Right renal pelvis (tissue), 4 donors: ENCODE measurements at regions not wholly inside any gene's neighbourhood (a gene's known extent, or its start where the extent isn't known, plus 50 kb on each side); places are given as distances from the start of the nearest gene placed in this dataset.

Source experiments
- DNase-seq, 4 donors: peaks; one replicate each; pipeline ENCODE4 v3.0.0-alpha.2; 2013; ENCODE audit warnings: low read depth in 4 of 4, low spot score in 3 of 4, missing footprints in 1 of 4

GRCh38 chr14:26137161-26137560 lies 460.7 kb downstream of the NOVA1 start:
- no peak for DNase-seq

GRCh38 chr14:26132061-26132645 lies 465.7 kb downstream of the NOVA1 start:
- DNase-seq, result no peak

GRCh38 chr14:26130690-26131089 lies 467.1 kb downstream of the NOVA1 start:
- no peak for DNase-seq

GRCh38 chr14:26128931-26129671 lies 468.7 kb downstream of the NOVA1 start:
- DNase-seq, result no peak

- DNase-seq, result peak in 1 of 4 donors; percentile 4
Observed at GRCh38 chr14:26124896-26125438, 472.9 kb downstream of the NOVA1 start.

GRCh38 chr14:26123459-26123858 lies 474.4 kb downstream of the NOVA1 start:
- no peak for DNase-seq

GRCh38 chr14:26121181-26121580 lies 476.7 kb downstream of the NOVA1 start:
- no peak for DNase-seq

GRCh38 chr14:26113911-26114640 lies 483.8 kb downstream of the NOVA1 start:
- DNase-seq, result no peak

- DNase-seq, result no peak
Observed at GRCh38 chr14:26104717-26105116, 493.1 kb downstream of the NOVA1 start.

GRCh38 chr14:26097852-26098251 lies 500.0 kb downstream of the NOVA1 start:
- no peak for DNase-seq

- no peak for DNase-seq
Observed at GRCh38 chr14:26088275-26088674, 509.6 kb downstream of the NOVA1 start.

- DNase-seq, result no peak
Observed at GRCh38 chr14:26081043-26081442, 516.8 kb downstream of the NOVA1 start.

- no peak for DNase-seq
Observed at GRCh38 chr14:26078561-26078960, 519.3 kb downstream of the NOVA1 start.

- no peak for DNase-seq
Observed at GRCh38 chr14:26074892-26075291, 522.9 kb downstream of the NOVA1 start.

GRCh38 chr14:26070443-26070842 lies 527.4 kb downstream of the NOVA1 start:
- DNase-seq, result no peak

- DNase-seq, result no peak
Observed at GRCh38 chr14:26067786-26068459, 529.9 kb downstream of the NOVA1 start.

- DNase-seq, result no peak
Observed at GRCh38 chr14:26067341-26067740, 530.5 kb downstream of the NOVA1 start.

GRCh38 chr14:26056036-26056616 lies 541.7 kb downstream of the NOVA1 start:
- no peak for DNase-seq

- no peak for DNase-seq
Observed at GRCh38 chr14:26032348-26032747, 565.5 kb downstream of the NOVA1 start.

- no peak for DNase-seq
Observed at GRCh38 chr14:26026384-26026783, 571.4 kb downstream of the NOVA1 start.

GRCh38 chr14:26023967-26024366 lies 573.9 kb downstream of the NOVA1 start:
- no peak for DNase-seq
